H9 (cell line): ENCODE measurements at regions not wholly inside any gene's neighbourhood (a gene's known extent, or its start where the extent isn't known, plus 50 kb on each side); places are given as distances from the start of the nearest gene placed in this dataset.

Experiments used
- DNase-seq: peaks from one replicate; pipeline ENCODE4 v3.0.0-alpha.2; 2017
- H2AFZ ChIP-seq: one replicate; pipeline ENCODE4 v1.6.1; 2013; ENCODE audit warnings: mild to moderate bottlenecking, low read length, control low read depth, moderate library complexity
- H2AK5ac ChIP-seq: 2 replicates; pipeline ENCODE4 v1.6.1; 2013; ENCODE audit warnings: low read length, control low read depth, mixed read lengths; ENCODE audit not compliant: insufficient read length
- H2BK120ac ChIP-seq: one replicate; pipeline ENCODE4 v1.6.1; 2013; ENCODE audit warnings: low read depth, mild to moderate bottlenecking, low read length, control low read depth, inconsistent platforms; ENCODE audit not compliant: poor library complexity, severe bottlenecking
- H2BK12ac ChIP-seq: 2 replicates; pipeline ENCODE4 v1.6.1; 2013; ENCODE audit warnings: low read length, control low read depth, mixed read lengths, low read depth; ENCODE audit not compliant: insufficient read length
- H2BK15ac ChIP-seq: 2 replicates; pipeline ENCODE4 v1.6.1; 2013; ENCODE audit warnings: low read depth, low read length, control low read depth
- H2BK20ac ChIP-seq: one replicate; pipeline ENCODE4 v1.6.1; 2013; ENCODE audit warnings: low read depth, mild to moderate bottlenecking, low read length, control low read depth, inconsistent platforms; ENCODE audit not compliant: poor library complexity, severe bottlenecking
- H2BK5ac ChIP-seq: 2 replicates; pipeline ENCODE4 v1.6.1; 2013; ENCODE audit warnings: low read length, control low read depth, mixed read lengths; ENCODE audit not compliant: insufficient read length
- H3K14ac ChIP-seq: 2 replicates; pipeline ENCODE4 v1.6.1; 2013; ENCODE audit warnings: low read length, control low read depth; ENCODE audit not compliant: insufficient read depth
- H3K18ac ChIP-seq: 2 replicates; pipeline ENCODE4 v1.6.1; 2013; ENCODE audit warnings: low read depth, mild to moderate bottlenecking, mixed read lengths, low read length, control low read depth; ENCODE audit not compliant: insufficient read length
- H3K23ac ChIP-seq: 2 replicates; pipeline ENCODE4 v1.6.1; 2013; ENCODE audit warnings: low read length, control low read depth, mixed read lengths, low read depth; ENCODE audit not compliant: insufficient read length
- H3K23me2 ChIP-seq: 2 replicates; pipeline ENCODE4 v1.6.1; 2013; ENCODE audit warnings: low read depth, mild to moderate bottlenecking, mixed read lengths, low read length, control low read depth; ENCODE audit not compliant: insufficient read length, poor library complexity, severe bottlenecking
- H3K27ac ChIP-seq: 2 replicates; pipeline ENCODE4 v1.5.1; 2013; ENCODE audit warnings: low read length, control low read depth, mixed read lengths, low read depth; ENCODE audit not compliant: insufficient read length
- H3K27me3 ChIP-seq: 2 replicates; pipeline ENCODE4 v1.6.1; 2013; ENCODE audit warnings: low read length, control low read depth, inconsistent platforms; ENCODE audit not compliant: insufficient read depth
- H3K4ac ChIP-seq: 2 replicates; pipeline ENCODE4 v1.6.1; 2013; ENCODE audit warnings: low read depth, mild to moderate bottlenecking, control low read depth, inconsistent platforms, low read length, moderate library complexity
- H3K4me1 ChIP-seq: 2 replicates; pipeline ENCODE4 v1.6.1; 2013; ENCODE audit warnings: low read length, control low read depth, inconsistent platforms; ENCODE audit not compliant: insufficient read depth
- H3K4me2 ChIP-seq: 2 replicates; pipeline ENCODE4 v1.6.1; 2013; ENCODE audit warnings: low read length, control low read depth, mixed read lengths; ENCODE audit not compliant: insufficient read length, insufficient read depth
- H3K56ac ChIP-seq: 2 replicates; pipeline ENCODE4 v1.6.1; 2013; ENCODE audit warnings: low read depth, mild to moderate bottlenecking, mixed read lengths, low read length, control low read depth; ENCODE audit not compliant: insufficient read length
- H3K79me1 ChIP-seq: 2 replicates; pipeline ENCODE4 v1.6.1; 2013; ENCODE audit warnings: low read depth, mild to moderate bottlenecking, moderate library complexity, low read length, control low read depth, inconsistent platforms; ENCODE audit not compliant: insufficient read depth, poor library complexity, severe bottlenecking
- H3K79me2 ChIP-seq: 2 replicates; pipeline ENCODE4 v1.6.1; 2013; ENCODE audit warnings: low read length, control low read depth, inconsistent platforms; ENCODE audit not compliant: insufficient read depth
- H3K9ac ChIP-seq: 2 replicates; pipeline ENCODE4 v1.6.1; 2013; ENCODE audit warnings: low read length, control low read depth, mixed read lengths; ENCODE audit not compliant: insufficient read length; ENCODE audit errors: extremely low read depth
- H3K9me3 ChIP-seq: one replicate; pipeline ENCODE4 v1.6.1; 2013; ENCODE audit warnings: low read depth, low read length, inconsistent platforms; ENCODE audit not compliant: control insufficient read depth
- H3T11ph ChIP-seq: one replicate; pipeline ENCODE4 v1.6.1; 2013; ENCODE audit warnings: mild to moderate bottlenecking, low read length, control low read depth, inconsistent platforms
- H4K20me1 ChIP-seq: one replicate; pipeline ENCODE4 v1.6.1; 2013; ENCODE audit not compliant: control insufficient read depth, insufficient read length, insufficient read depth
- H4K5ac ChIP-seq: 2 replicates; pipeline ENCODE4 v1.6.1; 2013; ENCODE audit warnings: low read depth, mild to moderate bottlenecking, mixed read lengths, low read length, control low read depth; ENCODE audit not compliant: insufficient read length
- H4K8ac ChIP-seq: replicated peaks from 2 replicates; pipeline ENCODE4 v1.6.1; 2013; ENCODE audit warnings: low read length, control low read depth, mixed read lengths, low read depth; ENCODE audit not compliant: insufficient read length
- H4K91ac ChIP-seq: 2 replicates; pipeline ENCODE4 v1.6.1; 2013; ENCODE audit warnings: low read depth, mild to moderate bottlenecking, moderate library complexity, mixed read lengths, low read length, control low read depth; ENCODE audit not compliant: insufficient read length
- H3K27ac Mint-ChIP-seq, 3 experiments: 2 replicates in 2 of 3; 3 replicates in 1 of 3; pipeline ENCODE4 v1.8.0; 2020 to 2021; ENCODE audit warnings: mixed read lengths in 3 of 3, mild to moderate bottlenecking in 1 of 3, moderate library complexity in 1 of 3
- H3K27me3 Mint-ChIP-seq: 2 replicates; pipeline ENCODE4 v1.8.0; 2021; ENCODE audit warnings: low read depth, mild to moderate bottlenecking, moderate library complexity, mixed read lengths
- H3K36me3 Mint-ChIP-seq, 3 experiments: 2 replicates in 2 of 3; 3 replicates in 1 of 3; pipeline ENCODE4 v1.8.0; 2020 to 2021; ENCODE audit warnings: low read depth in 3 of 3, mixed read lengths in 3 of 3; ENCODE audit not compliant: insufficient read depth in 1 of 3
- H3K4me1 Mint-ChIP-seq, 2 experiments: 2 replicates each; pipeline ENCODE4 v1.8.0; 2020; ENCODE audit warnings: mixed read lengths in 2 of 2
- H3K4me3 Mint-ChIP-seq, 2 experiments: 2 replicates in 1 of 2; 3 replicates in 1 of 2; pipeline ENCODE4 v1.8.0; 2020 to 2021; ENCODE audit warnings: mild to moderate bottlenecking in 2 of 2, mixed read lengths in 2 of 2, moderate library complexity in 1 of 2
- H3K9me3 Mint-ChIP-seq, 2 experiments: 2 replicates in 1 of 2; 3 replicates in 1 of 2; pipeline ENCODE4 v1.8.0; 2020; ENCODE audit warnings: mild to moderate bottlenecking in 2 of 2, mixed read lengths in 2 of 2, moderate library complexity in 1 of 2
- CTCF ChIP-seq: fragments of 200-600 bp; sonication (generic); conservative IDR thresholded peaks from 3 replicates; pipeline ENCODE4 v1.8.0; 2021; ENCODE audit warnings: antibody characterized with exemption, mild to moderate bottlenecking
- WGBS: extraction: QIAGEN DNeasy Blood & Tissue Kit; methylation state at CpG from one replicate; pipeline ENCODE4 v1.1.7; 2013; ENCODE audit warnings: missing lambda C conversion rate, low lambda C conversion rate, mixed read lengths; ENCODE audit not compliant: insufficient read length; ENCODE audit errors: extremely low coverage; 5-methylcytosine and 5-hydroxymethylcytosine counted together

GRCh38 chr4:188778905-188779304 lies 639.7 kb downstream of the TRIML1 start:
- Histone ChIP-seq H3K18ac (no peak overlapping the region), H2BK12ac (no peak overlapping the region), H4K8ac (no peak overlapping the region), H3K9me3 (no peaks in the 10 kb centered on the region), H2AK5ac (no peak overlapping the region), H3K14ac (no peak overlapping the region), H4K5ac (no peak overlapping the region), H3K79me2 (no peaks in the 10 kb centered on the region), H2AFZ (no peak overlapping the region), H2BK20ac (no peak overlapping the region), H2BK120ac (no peak overlapping the region), H3K23me2 (no peaks in the 10 kb centered on the region), H3K23ac (no peak overlapping the region), H3K79me1 (no peaks in the 10 kb centered on the region), H3K27ac (no peak overlapping the region), H2BK5ac (no peak overlapping the region), H3K27me3 (no peaks in the 10 kb centered on the region), H3K4me1 (no peaks in the 10 kb centered on the region), H3K56ac (no peak overlapping the region), H2BK15ac (no peak overlapping the region), H4K91ac (no peak overlapping the region), H3T11ph (no peak overlapping the region), H3K4ac (no peak overlapping the region), H4K20me1 (no peaks in the 10 kb centered on the region), H3K9ac (no peak overlapping the region), H3K4me2 (no peak overlapping the region)
- Mint-ChIP-seq H3K9me3 (peaks cover 0 to 6% of the 10 kb centered on the region in 2 experiments; a peak in 2 of 5 replicates), H3K27me3 (no peaks in the 10 kb centered on the region), H3K4me1 (peaks cover 15 to 18% of the 10 kb centered on the region in 2 experiments), H3K27ac (no peak overlapping the region), H3K4me3 (no peak overlapping the region), H3K36me3 (no peaks in the 10 kb centered on the region; a peak in 1 of 7 replicates)
- TF ChIP-seq CTCF, result no peak
- DNase-seq, result no peak
- WGBS, result no CpG with 5 or more reads among the region's 4 CpGs
